HG03159 (cell line): ENCODE measurements at regions not wholly inside any gene's neighbourhood (a gene's known extent, or its start where the extent isn't known, plus 50 kb on each side); places are given as distances from the start of the nearest gene placed in this dataset.

Source experiments
- ATAC-seq: cut with Tn5 transposase; IDR thresholded peaks from one replicate; pipeline ENCODE4 v1.9.1; 2021; ENCODE audit warnings: mild to moderate bottlenecking, moderate library complexity; ENCODE audit not compliant: unreplicated experiment

DNA sequence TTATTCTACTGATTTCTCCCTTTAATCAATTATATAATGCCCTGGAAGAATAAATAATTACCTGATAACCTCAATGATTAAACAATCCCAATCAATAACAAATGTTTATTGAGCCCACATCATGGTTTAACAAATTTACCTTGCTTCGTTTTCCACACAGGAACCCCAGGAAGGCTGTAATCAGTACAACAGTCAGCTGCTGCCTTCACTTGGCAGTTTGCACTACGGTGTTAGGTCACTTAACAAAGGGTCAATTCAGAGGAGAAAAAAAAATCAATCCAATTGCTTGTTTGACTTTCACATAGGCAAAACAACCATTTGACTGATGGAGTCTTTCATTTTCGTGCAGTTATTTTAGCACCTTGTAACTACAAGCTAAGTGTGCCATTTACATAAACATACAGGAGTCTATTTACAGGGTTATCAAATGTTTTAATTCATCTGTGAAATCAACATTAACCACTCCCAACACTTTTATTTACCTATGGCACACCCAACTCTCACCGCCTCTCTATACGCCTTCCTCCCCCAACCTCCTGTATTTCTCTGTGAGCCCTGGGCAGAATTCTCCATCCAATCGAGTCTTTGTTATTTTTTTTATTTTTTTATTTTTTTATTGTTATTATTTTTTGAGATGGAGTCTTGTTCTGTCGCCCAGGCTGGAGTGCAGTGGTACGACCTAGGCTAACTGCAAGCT, 140.4 kb upstream of the TAB2 start:
- no peak for ATAC-seq

DNA sequence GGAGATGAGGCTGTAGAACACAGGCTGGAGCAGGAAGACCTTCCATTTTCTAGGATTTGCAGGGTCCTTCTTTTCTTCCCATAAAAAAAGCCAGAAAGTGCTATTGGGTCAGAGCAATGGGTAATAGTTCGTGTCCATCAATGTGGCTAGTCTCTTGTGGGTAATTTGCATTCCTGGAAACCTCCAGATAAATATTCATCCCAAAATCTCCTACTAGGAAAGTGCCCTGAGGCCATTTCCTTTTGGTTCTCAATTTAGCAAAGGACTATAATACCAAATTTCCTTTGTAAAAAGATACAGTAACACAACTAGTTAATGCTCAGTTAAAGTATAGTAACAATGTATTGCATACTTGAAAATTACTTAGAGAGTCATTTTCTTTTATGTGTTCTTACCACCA, 138.1 kb upstream of the TAB2 start:
- ATAC-seq, result no peak

DNA sequence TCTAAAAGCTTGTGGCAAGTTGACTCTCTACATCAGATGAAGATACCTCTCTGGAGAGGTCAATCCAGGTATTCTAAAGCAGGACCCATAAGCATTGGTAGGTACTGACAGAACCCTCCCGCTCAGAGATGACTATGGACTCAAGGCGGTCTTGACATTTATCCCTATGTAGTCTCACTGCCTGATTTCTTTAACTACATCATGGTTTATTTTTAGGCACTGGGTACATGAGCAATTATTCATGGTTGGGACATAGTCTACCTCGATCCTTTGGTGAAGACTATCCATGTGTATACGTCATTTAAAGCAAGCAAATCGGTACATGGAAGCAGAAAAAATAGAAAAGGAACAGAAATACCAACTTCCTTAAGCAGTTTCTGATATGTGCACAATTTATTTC, 136.2 kb upstream of the TAB2 start:
- ATAC-seq, result no peak

DNA sequence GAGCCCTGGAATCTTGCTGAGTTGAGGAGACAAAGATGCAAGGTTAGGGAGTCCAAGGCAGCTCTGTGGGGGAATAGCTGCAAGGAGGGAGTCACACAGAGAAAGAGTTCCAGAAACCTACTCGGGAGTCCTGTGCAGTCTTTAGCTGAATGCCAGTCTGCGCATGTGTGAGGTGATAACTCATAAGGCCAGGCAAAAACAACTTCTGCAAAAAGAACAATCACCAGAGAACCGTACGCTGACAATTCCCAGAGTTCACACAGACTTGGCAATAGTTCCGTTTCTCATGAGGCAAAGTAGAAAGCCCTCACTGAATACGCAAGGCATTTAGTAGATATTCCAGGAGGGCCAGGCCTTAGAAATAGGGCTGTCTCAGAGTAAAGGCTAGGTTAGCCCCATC, 135.2 kb upstream of the TAB2 start:
- no peak for ATAC-seq

DNA sequence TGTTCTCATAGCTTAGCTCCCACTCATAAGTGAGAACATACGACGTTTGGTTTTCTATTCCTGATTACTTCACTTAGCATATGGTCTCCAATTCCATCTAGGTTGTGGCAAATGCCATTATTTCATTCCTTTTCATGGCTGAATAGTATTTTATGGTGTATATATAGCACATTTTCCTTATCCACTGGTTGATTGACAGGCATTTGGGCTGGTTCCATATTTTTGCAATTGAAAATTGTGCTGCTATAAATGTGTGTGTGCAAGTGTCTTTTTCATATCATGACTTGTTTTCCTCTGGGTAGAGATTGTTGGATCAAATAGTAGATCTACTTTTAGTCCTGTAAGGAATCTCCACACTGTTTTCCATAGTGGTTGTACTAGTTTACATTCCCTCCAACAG, 133.0 kb upstream of the TAB2 start:
- ATAC-seq, result no peak

DNA sequence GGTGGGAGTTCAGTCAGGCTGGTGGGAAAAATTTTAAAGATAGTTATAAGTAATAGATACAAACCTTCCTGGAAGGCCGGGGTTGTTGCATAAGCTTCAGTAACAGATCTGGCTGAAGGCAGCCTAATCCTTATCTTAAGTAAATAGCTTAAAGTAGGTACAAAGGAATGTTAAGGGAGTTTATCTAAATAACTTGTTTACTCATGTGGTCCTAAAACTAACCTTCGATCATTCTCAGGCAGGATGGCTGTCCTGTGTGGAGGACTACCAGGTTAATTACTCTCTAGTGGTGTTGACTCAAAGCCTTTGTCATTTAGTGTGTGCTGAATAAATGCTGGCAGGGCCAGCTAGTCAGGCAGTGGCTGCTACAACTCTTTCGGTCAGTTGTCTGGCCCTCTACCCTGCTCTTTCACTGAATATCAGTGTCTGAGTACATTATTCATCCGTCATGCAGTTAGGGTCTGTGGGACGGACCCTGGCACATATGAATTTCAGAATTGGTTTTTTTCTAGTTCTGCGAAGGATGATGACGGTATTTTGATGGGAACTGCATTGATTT, 131.6 kb upstream of the TAB2 start:
- ATAC-seq, result no peak

DNA sequence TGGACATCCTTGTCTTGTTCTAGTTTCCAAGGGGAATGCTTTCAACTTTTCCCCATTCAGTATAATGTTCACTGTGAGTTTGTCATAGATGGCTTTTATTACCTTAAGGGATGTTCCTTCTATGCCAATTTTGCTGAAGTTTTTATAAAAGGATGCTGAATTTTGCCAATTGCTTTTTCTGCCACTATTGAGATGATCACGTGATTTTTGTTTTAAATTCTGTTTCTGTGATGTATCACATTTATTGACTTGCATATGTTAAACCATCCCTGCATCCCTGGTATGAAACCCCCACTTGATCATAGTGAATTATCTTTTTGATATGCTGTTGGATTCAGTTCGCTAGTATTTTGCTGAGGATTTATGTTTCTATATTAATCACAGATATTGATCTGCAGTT, 130.6 kb upstream of the TAB2 start:
- no peak for ATAC-seq

DNA sequence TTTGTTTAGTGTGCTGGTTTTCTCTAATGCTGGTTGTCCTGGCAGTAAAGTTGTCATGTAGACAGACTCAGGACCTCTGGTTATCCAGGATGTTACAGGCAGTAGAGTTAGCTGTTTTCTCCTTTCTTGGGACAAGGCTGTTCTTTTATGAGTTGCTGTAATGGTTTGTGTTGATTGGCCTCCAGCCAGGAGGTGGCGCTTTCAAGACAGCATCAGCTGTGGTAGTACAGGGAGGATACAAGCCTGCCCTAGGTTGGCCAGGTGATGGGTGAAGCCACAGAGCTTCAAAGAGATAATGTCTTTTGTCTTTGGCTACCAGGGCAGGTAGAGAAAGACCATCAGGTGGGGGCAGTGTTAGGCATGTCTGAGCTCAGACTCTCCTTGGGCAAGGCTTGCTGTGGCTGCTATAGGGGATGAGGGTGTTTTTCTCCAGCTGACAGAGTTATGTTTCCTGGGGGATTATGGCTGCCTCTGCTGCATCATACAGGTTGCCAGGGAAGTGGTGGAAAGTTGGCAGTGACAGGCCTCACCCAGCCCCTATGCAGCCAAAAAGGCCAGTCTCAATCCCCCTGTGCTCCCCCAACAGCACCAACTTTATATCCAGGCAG, 127.2 kb upstream of the TAB2 start:
- no peak for ATAC-seq

DNA sequence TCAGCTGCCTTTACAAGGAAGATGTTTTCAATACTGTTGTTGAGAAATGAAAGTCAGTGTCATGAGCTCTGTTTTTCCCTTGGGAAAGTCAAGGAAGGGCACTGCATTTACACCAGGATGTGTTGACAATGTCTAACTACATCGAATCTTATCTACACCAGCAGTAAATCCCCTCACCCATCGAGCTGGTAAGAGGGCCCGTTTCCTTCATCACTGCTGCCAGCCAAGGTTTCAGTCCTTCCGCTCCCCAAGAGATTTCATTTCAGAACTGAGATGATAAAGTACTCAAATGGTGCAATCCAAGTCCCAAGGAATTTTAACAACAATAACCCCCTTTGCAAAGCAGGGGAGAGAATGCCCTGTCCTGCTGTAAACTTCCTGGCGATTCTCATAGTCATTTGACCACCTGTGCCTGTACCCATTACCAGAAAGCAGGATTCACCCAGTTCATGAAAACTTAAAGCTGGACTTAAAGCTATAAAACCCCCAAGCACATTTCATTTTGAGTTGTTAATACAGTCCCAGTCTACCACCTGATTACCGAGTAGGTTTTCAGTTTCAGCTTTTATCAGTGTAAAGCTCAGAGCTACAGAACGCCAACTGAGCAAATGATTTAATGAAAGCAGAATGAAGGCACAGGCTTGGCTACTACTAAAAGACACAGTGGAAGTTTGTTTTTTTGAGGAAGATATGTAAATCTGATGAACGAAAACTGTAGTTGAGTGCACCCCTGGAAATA, 122.5 kb upstream of the TAB2 start:
- ATAC-seq, result no peak

DNA sequence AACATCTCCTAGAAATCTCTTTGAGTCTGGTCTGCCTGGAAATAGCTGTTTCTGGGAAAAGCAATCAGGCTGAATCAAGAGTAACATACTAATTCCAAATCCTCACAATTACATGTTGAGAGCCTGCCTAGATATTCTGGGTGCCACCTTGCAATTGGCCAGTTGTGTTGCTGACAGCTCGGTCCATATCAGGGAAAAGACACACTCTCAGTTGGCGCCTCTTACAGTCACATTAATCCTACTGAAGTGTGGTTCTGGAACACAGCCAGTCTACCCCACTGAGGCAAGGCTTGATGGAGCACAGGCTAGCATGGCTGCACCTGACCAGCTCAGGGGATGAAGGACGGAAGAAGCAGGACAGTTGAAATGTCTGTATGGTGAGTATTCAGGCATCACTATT, 121.4 kb upstream of the TAB2 start:
- no peak for ATAC-seq

DNA sequence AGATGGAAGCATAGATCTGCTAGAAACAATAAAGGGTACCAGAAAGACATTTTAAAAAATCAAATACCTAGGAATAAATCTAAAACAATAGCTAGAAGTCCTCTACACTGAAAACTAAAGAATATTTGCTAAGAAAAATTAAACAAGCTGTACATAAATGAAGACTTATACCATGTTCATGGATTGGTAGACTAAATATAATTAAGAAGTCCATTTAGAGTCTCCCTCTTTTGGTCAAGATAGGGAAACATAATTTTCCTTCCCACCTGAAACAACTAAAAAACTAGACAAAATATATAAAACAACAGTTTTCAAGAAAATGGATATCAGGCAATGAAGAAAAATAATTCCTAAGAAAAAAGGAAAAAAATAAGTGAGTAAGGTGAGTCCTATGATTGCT, 120.0 kb upstream of the TAB2 start:
- no peak for ATAC-seq

DNA sequence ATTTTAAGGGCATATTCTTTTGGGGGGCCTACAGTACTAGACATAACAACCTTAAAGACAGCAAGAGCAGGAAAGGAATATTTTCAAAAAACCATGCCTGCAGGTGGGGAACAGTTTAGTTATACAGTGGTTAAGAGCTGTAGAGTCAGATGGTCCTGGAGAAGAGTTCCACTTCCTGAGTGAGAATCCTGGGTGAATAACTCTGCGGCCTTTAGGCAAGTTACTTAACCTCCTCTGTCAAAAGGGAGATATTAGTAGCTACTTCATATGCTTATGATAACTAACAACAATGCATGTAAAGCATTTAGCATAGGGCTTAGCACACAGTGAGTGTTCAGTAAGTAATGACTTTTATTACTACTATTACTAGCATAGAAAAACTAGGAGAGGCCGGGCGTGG, 119.2 kb upstream of the TAB2 start:
- no peak for ATAC-seq

DNA sequence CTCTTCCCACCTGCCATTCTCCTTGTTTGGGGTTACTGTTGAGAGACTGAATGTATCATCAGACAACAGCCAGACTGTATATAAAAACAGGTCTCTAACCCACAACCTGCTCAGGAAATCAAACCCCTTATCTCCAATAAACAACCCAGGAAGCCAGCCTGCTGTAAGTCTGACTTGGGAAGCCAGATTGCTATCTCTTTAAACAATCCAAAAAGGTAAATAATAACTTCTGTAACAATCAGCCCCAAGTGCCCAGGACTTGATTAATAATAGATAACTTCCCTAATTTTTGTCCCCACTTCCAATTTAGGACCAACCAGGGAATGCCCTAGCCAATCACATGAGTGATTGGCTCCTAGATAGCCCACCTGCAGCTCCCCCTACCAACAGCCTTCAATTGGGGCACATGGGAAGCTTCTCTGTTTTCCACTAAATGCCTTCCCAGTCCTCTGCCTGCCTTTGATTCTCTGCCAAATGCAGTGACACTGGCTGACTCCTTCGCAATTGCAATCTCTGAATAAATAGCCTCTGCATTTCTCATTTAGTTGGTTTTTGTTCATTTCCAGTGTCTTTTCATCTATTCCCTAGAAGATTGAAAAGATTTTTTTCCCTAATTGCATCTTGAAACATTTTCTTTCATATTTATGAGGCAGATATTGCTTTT, 117.1 kb upstream of the TAB2 start:
- ATAC-seq, result no peak

DNA sequence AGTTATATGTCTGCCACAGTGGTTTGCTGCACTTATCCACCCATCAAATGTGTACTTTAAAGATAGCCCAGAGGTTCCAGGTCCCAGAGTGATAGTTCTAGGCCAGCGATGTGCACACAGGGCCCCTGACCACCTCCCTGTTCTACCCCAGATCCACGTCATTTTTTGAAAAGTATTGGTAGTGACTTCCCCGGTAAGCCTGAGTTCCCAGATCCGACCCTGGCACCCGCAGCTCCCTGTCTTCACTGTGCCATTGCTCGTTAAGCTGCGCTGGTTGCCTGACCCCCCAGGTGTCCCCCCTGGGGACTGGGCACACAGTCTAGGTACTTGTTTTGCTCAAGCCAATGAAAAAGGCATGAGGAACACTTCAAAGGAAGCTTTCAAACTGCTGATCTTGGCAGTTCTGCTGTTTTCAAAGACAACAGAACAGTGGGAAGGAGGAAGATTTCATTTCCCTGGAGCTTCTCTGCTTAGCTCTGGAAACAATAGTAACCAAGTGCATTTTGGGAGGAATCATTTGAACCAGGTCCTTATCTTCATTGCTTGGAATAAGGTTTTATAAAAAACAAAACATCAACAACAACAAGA, 116.3 kb upstream of the TAB2 start:
- no peak for ATAC-seq

DNA sequence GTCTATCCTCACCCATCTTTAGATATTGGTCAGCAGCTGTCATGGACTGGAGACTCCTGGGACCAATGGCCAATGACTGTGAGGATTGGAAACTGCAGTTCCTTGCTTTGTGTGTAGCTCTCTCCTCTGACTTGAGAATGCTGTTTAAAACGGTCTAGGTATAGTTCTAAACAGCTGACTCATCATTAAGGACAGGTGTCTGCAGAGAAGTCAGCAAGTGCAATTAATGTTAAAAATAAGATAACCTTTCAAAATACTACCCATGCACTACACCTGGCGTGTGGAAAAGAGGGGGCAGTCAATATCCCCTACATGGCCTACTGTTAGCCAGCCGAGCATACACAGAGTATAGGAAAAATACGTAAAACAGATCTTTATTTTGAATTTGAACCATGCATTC, 115.4 kb upstream of the TAB2 start:
- no peak for ATAC-seq

DNA sequence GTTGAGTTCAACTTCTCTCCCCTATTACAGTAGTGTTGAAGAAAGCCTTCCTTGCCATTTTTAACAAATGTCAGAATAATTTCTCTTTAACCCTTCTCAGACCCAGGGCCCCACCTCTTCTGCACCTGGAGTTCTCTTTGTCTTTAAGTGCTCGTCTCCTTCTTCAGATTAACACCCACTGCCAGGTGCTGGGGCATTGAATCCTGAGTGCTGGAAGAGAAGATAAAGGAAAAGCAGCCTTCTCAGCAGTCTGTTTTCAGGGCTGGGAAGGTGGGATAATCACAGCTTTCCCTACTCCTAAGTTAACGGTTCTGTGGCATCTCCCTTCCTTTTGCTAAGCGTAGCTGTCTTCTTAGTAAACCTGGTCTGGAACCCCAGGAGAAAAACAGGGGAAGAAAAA, 114.6 kb upstream of the TAB2 start:
- ATAC-seq, result no peak

DNA sequence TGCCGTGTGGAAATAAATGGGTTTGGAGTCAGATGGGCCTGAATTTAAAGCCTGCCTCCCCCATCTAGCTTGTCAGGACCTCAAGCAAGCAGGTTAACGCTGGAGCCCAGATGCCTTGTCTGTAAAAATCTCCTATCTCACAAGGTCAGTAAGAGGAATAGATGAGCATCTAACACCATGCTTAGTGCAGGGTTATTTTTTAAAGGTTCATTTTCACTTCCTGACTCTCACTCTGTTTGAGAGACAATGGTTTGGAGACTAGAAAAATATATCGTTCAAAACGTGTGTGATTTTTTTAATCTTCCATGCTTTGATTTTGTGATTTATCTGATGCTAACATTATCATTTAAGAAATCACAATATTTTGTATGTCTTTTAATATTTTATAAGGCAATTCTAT, 114.0 kb upstream of the TAB2 start:
- ATAC-seq, result no peak

DNA sequence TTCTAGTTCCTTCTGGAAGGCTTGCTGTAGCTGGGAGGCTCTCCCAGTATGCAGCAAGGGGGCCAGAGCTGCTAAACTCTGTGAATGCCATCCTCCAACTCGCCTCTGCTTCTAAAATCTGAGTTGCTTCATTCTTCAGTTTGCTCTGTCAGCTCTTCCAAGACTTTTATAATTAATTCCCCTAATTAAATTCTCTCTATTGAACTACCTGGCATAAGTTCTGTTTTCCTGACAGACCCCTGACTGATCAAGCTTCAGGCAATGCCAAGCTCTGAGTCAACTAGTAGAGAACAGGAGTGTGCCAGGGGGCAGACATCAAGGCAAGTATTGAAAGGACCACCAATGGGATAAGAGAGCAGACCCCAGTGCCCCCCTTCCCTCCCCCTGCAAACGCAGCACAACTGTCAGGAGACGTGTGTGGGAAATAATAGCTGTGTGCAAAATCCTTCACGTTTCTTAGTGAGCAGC, 109.3 kb upstream of the TAB2 start:
- no peak for ATAC-seq

DNA sequence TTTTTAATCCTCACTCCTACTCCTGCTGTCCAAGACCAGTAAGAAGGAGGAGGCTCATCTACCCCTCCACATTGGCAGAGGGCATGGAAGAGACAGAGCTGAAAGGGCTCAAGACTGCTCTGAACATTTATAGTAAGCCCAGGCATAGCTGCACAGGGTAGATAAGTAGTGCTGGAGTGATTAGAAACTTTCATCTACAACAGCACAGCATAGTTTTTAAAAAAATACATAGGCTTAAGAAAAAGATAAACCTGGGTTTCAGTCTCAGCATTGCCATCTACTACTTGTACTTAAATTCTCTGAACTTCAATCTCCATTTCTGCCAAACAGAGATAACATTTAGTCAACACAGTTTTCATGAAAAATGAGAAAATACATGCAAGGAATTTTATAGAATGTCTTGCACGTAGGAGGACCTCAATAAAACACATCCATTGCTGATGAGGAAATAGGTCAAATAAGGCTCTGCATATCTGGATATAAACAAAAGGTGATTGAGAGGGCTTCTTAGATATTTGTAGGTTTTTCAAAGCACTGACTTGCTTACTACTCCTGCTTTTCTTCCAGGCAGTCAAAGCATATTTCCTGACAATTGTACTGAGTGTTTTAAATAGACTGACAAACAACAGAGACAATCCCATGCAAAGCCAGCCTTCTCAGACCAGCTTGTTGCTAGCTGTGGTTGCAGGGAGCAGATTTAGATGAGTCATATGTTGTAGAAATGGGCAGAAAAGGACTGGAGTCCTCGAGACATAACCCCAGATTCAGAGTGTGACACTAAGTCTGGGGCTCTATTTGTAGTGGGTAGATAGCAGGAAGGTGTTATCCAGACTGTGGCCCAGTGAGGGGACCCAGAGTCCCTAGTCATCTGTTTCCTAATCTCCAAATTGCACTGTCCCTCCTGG, 107.4 kb upstream of the TAB2 start:
- ATAC-seq, result no peak

DNA sequence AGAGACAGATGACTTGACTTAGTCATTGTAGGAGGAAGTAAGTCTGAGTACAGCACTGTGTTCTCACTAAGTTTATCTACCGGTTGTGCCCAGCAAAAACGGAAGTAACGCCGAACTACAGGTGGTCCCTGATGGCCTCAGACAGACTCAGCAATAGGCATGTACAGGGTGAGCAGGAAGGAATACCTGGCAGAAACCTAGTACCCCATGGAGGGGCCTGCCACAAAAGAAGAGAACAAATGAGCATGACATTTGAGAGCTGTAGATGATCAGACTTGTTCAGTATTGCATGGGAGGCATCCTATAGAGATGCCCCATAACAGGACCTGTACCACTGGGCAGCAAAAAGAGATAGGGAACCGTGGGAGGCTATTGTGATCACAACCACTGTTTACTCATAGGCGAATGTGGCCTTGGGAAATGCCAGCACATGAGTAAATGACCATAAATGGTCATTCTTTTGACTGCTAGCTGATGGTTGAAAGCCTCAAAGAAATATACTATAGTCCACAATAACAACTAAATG, 106.4 kb upstream of the TAB2 start:
- ATAC-seq, result peak; percentile 82
